Peyer's patch (tissue), 4 donors: ENCODE measurements at regions not wholly inside any gene's neighbourhood (a gene's known extent, or its start where the extent isn't known, plus 50 kb on each side); places are given as distances from the start of the nearest gene placed in this dataset.

ENCODE experiments used
- POLR2A ChIP-seq, 2 donors: fragments of 450-650 bp; IDR thresholded peaks; one replicate each; pipeline ENCODE4 v1.5.1; 2017; ENCODE audit warnings: antibody characterized with exemption in 2 of 2, mild to moderate bottlenecking in 2 of 2, moderate library complexity in 2 of 2
- TF ChIP-seq, protein P1 (sequence below), 6 experiments: fragments of 450-650 bp in 4 of 6; fragments of 200-600 bp in 2 of 6; sonication (generic) in 1 of 6; IDR thresholded peaks; one replicate each; pipeline ENCODE4 v1.5.1; 2017 to 2019; ENCODE audit warnings: antibody characterized with exemption in 6 of 6, mild to moderate bottlenecking in 3 of 6, moderate library complexity in 1 of 6

DNA sequence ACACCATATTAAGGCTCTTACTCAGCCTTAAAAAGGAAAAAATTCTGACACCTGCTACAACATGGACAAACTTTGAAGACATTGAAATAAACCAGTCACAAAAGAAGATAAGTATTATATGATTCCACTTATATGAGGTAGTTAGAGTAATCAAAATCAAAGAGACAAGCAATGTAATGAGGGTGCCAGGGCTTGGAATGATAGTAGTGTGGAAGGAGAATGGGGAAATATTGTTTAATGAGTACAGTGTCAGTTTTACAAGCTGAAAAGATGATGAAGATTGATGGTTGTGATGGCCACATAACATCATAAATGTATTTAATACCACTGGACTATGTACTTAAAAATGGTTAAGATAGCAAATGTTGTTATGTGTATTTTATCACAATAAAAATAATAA, 485.7 kb downstream of the SPATA31D1 start:
- TF ChIP-seq, protein P1, sequence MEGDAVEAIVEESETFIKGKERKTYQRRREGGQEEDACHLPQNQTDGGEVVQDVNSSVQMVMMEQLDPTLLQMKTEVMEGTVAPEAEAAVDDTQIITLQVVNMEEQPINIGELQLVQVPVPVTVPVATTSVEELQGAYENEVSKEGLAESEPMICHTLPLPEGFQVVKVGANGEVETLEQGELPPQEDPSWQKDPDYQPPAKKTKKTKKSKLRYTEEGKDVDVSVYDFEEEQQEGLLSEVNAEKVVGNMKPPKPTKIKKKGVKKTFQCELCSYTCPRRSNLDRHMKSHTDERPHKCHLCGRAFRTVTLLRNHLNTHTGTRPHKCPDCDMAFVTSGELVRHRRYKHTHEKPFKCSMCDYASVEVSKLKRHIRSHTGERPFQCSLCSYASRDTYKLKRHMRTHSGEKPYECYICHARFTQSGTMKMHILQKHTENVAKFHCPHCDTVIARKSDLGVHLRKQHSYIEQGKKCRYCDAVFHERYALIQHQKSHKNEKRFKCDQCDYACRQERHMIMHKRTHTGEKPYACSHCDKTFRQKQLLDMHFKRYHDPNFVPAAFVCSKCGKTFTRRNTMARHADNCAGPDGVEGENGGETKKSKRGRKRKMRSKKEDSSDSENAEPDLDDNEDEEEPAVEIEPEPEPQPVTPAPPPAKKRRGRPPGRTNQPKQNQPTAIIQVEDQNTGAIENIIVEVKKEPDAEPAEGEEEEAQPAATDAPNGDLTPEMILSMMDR (IDR thresholded peaks at IDR 0.05) = no peak
- TF ChIP-seq POLR2A (IDR thresholded peaks at IDR 0.05) = no peak
